NCI-H460 (cell line): ENCODE measurements at regions not wholly inside any gene's neighbourhood (a gene's known extent, or its start where the extent isn't known, plus 50 kb on each side); places are given as distances from the start of the nearest gene placed in this dataset.

Experiments
- DNase-seq: peaks from one replicate; pipeline ENCODE4 v3.0.0-alpha.2; 2016; ENCODE audit warnings: low read depth; ENCODE audit errors: extremely low read depth

DNA sequence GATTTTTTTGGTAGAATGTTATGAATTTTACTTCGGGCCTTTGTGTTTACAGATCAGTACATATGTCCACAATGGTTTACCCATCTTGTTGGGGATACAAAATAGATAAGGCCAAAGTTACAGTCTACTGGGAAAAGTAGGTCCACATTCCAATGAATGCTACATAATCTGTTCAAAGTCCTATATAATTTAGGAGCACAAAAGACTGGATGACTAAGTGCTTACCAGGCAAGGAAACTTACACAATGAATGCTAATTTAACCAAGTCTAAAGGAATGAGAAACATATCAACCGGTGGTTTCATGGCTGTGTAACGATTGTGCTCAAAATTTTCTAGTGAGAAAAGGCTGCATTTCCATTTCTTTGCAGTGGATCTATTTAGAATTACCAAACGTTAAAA, 97.4 kb upstream of the TRPM3 start:
- no peak for DNase-seq

DNA sequence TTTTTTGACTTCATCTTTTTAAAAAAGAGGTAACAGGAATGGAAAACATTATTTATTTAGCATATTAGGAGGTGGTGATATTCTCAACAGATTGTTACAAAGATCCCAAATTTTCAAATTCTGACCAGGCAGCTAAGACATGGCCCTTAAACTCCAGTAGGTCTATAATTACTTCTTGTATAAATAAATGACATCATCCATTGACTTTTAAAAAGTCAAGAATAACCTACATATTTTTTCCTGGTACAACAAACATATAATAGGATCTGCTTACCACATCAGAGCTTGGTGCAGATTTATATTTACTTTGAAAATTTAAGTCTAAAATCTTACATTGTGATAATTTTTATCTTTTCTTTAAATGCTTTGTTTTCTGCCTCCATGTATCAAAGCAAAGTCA, 92.2 kb upstream of the TRPM3 start:
- no peak for DNase-seq

DNA sequence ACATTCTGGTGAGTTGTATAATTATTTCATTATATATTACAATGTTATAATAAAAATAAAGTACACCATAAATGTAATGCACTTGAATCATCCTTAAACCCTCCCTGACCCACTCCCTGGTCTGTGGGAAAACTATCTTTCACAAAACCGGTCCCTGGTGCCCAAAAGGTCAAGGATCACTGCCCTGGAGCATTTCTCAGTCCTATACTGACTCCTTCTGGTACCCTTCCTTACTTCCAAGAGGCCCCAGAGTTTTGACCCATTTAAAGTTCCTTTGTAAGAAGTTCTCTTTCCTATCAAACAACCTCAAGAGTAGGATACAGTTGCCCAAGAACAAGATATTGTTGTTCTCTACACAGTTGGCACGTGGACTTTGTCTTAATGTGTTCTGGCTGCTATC, 88.9 kb upstream of the TRPM3 start:
- no peak for DNase-seq

DNA sequence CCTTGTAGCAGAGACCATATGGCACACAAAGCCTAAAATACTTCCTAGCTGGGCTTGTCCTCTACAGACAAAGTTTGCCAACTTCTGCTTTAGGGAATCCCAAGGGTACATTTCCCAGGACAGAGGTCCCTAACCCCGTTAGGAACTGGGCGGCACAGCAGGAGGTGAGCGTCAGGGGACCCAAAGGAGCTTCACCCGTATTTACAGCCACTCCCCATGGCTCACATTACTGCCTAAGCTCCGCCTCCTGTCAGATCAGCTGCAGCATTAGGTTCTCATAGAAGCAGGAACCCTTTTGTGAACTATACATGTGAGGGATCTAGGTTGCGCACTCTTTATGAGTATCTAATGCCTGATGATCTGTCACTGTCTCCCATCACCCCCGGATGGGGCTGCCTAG, 88.5 kb upstream of the TRPM3 start:
- DNase-seq, result no peak

DNA sequence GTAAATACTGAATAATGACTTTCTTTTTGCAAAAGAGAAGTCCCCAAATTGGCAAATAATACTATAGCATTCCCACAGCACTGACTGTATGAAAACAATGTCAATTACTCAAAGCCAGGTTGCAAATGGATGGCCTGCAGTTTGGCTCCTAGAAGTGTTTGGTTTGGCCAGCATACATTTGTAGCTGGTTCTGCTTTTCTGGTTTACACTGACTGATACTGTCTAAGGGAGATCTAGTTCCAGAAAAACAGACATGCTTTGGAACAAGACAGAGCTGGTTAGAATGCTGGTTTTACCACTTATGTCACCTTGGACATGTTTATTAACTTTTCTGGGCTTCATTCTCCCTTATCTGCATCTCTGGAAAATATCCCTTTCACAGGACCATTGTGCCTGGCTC, 81.5 kb upstream of the TRPM3 start:
- no peak for DNase-seq

DNA sequence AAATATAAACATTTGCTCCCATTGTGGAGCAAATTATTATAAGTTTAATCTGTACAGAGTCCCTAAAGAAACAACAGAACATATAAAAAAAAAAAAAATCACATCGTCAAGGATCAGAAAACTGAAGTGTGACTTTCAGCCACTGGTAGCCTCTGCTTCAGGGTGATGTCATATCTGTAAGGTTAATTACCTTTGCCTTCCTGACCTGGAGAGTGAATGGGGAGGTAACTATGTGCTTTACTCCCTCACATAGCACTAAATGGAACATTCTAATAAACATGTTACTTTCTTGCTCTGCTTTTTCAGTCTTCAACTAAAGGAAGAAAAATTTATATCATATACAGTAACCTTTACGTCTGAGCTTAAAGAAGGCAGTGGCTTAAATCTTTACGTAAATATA, 70.3 kb upstream of the TRPM3 start:
- DNase-seq, result no peak

DNA sequence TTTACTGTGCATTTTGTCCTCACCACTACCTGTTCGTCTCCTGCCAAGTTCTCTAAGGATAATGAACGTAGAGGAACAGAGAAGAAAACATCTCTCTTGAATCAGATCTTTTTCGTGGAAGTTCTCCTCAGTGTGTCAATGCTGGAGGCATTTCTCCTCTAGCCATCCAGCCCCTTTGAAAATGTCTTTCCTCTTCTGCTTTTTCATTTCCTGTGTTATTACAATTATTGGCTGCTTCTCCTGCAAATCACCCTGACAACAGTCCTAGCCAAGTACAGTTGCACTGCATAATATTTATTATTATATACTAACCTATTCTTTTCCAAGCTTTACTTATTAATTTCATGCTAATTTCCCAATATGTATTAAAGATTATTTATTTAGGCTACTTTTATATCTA, 61.8 kb upstream of the TRPM3 start:
- no peak for DNase-seq

DNA sequence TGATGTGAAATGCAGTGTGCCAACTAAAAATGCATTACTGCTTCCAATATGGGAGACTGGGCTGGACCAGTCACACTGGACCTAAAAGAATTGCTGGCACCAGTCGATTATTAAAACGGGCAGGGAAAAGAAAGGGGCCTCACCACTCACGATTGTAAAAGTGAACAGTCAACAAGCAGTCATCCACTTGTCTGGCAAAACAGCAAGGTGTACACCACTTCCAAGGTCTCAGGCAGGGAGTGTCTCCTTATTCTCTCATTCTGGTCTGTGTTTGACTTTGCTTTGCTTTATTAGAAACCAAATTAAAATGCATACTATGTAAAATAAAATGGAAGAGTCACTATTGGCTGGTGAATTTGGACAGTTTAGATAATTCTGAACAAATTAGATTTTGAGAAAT, 57.8 kb upstream of the TRPM3 start:
- no peak for DNase-seq

DNA sequence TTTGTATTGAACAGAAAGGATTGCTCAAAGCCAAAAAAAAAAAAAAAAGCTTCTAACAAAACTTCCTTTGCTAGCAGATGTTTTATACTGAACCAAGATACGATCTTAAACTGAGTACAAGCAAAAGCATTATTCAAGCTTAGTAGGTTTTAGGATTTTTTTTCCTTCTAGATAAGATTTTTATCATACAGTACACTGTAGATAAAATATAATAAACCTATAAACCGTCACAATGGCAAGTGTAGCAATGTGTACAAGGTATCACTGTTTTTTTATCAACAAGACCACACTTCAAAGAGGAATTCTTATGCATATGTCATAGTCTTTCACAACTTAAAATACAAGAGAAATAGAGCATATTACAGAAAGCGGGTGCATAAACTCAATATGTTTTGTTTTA, 56.5 kb upstream of the TRPM3 start:
- no peak for DNase-seq

DNA sequence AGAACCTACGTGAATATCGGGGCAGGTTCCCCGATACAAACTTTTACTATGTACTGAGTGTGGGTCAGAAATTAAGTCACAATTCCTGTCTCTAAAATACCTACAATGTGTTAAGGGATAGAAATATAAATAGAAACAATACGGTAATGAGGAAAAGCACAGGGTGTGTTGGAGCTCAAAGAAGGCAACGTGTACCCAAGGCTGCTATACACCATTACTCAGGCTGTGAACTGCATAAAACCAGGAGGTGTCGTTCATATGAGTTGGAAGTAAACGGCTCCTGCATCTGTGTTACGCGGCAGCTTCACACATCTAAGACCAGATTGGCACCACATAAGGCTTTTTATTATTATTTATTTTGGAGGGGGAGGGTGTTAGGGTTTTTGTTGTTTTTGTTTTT, 50.1 kb upstream of the TRPM3 start:
- DNase-seq, result no peak
